ENCODE measurements at regions not wholly inside any gene's neighbourhood (a gene's known extent, or its start where the extent isn't known, plus 50 kb on each side); places are given as distances from the start of the nearest gene placed in this dataset.

- Histone ChIP-seq H3K4me3 (ENCODE audit: low read length in 3 of 3) (no peak overlapping the region), H3K4me1 (ENCODE audit: control insufficient read depth in 3 of 3, insufficient read depth in 3 of 3, low read length in 3 of 3) (peaks cover 0 to 3% (median 0%) of the 10 kb centered on the region in 3 donors), H3K9ac (ENCODE audit: low read depth in 1 of 3, low read length in 3 of 3) (no peak overlapping the region), H3K36me3 (ENCODE audit: control insufficient read depth in 3 of 3, insufficient read depth in 3 of 3, low read length in 3 of 3) (no peaks in the 10 kb centered on the region), H3K9me3 (ENCODE audit: control insufficient read depth in 3 of 3, low read length in 3 of 3) (no peaks in the 10 kb centered on the region), H3K27ac (ENCODE audit: low read depth, low read length) (no peak overlapping the region), H3K27me3 (ENCODE audit: control insufficient read depth in 3 of 3, insufficient read depth in 3 of 3, low read length in 3 of 3) (peaks cover 3 to 13% (median 6%) of the 10 kb centered on the region in 3 donors)
Observed at GRCh38 chr12:4160314-4161040, 113.1 kb upstream of the CCND2 start.

GRCh38 chr12:4159851-4160250 lies 113.7 kb upstream of the CCND2 start:
- no peaks in the 10 kb centered on the region for H3K36me3 ChIP-seq (ENCODE audit: control insufficient read depth in 3 of 3, insufficient read depth in 3 of 3, low read length in 3 of 3)
- peaks cover under 1 to 8% (median 3%) of the 10 kb centered on the region in 3 donors for H3K27me3 ChIP-seq (ENCODE audit: control insufficient read depth in 3 of 3, insufficient read depth in 3 of 3, low read length in 3 of 3)
- H3K4me3 ChIP-seq (ENCODE audit: low read length in 3 of 3): no peak overlapping the region
- no peaks in the 10 kb centered on the region for H3K9me3 ChIP-seq (ENCODE audit: control insufficient read depth in 3 of 3, low read length in 3 of 3)
- H3K27ac ChIP-seq (ENCODE audit: low read depth, low read length): no peak overlapping the region
- H3K4me1 ChIP-seq (ENCODE audit: control insufficient read depth in 3 of 3, insufficient read depth in 3 of 3, low read length in 3 of 3): no peaks in the 10 kb centered on the region
- no peak overlapping the region for H3K9ac ChIP-seq (ENCODE audit: low read depth in 1 of 3, low read length in 3 of 3)

- Histone ChIP-seq H3K27ac (ENCODE audit: low read depth, low read length) (no peak overlapping the region), H3K4me1 (ENCODE audit: control insufficient read depth in 3 of 3, insufficient read depth in 3 of 3, low read length in 3 of 3) (no peaks in the 10 kb centered on the region), H3K9me3 (ENCODE audit: control insufficient read depth in 3 of 3, low read length in 3 of 3) (no peaks in the 10 kb centered on the region), H3K4me3 (ENCODE audit: low read length in 3 of 3) (no peak overlapping the region), H3K27me3 (ENCODE audit: control insufficient read depth in 3 of 3, insufficient read depth in 3 of 3, low read length in 3 of 3) (no peaks in the 10 kb centered on the region), H3K9ac (ENCODE audit: low read depth in 1 of 3, low read length in 3 of 3) (no peak overlapping the region), H3K36me3 (ENCODE audit: control insufficient read depth in 3 of 3, insufficient read depth in 3 of 3, low read length in 3 of 3) (no peaks in the 10 kb centered on the region)
Observed at GRCh38 chr12:4158306-4158705, 115.3 kb upstream of the CCND2 start.

GRCh38 chr12:4157122-4157521 lies 116.4 kb upstream of the CCND2 start:
- Histone ChIP-seq H3K27ac (ENCODE audit: low read depth, low read length) (no peak overlapping the region), H3K4me3 (ENCODE audit: low read length in 3 of 3) (no peak overlapping the region), H3K9me3 (ENCODE audit: control insufficient read depth in 3 of 3, low read length in 3 of 3) (no peaks in the 10 kb centered on the region), H3K27me3 (ENCODE audit: control insufficient read depth in 3 of 3, insufficient read depth in 3 of 3, low read length in 3 of 3) (no peaks in the 10 kb centered on the region), H3K4me1 (ENCODE audit: control insufficient read depth in 3 of 3, insufficient read depth in 3 of 3, low read length in 3 of 3) (no peaks in the 10 kb centered on the region), H3K9ac (ENCODE audit: low read depth in 1 of 3, low read length in 3 of 3) (no peak overlapping the region), H3K36me3 (ENCODE audit: control insufficient read depth in 3 of 3, insufficient read depth in 3 of 3, low read length in 3 of 3) (no peaks in the 10 kb centered on the region)

GRCh38 chr12:4156317-4156716 lies 117.2 kb upstream of the CCND2 start:
- Histone ChIP-seq H3K27me3 (ENCODE audit: control insufficient read depth in 3 of 3, insufficient read depth in 3 of 3, low read length in 3 of 3) (no peaks in the 10 kb centered on the region), H3K9me3 (ENCODE audit: control insufficient read depth in 3 of 3, low read length in 3 of 3) (no peaks in the 10 kb centered on the region), H3K36me3 (ENCODE audit: control insufficient read depth in 3 of 3, insufficient read depth in 3 of 3, low read length in 3 of 3) (no peaks in the 10 kb centered on the region), H3K4me1 (ENCODE audit: control insufficient read depth in 3 of 3, insufficient read depth in 3 of 3, low read length in 3 of 3) (no peaks in the 10 kb centered on the region), H3K27ac (ENCODE audit: low read depth, low read length) (no peak overlapping the region), H3K4me3 (ENCODE audit: low read length in 3 of 3) (no peak overlapping the region), H3K9ac (ENCODE audit: low read depth in 1 of 3, low read length in 3 of 3) (no peak overlapping the region)

- Histone ChIP-seq H3K9me3 (ENCODE audit: control insufficient read depth in 3 of 3, low read length in 3 of 3) (no peaks in the 10 kb centered on the region), H3K4me3 (ENCODE audit: low read length in 3 of 3) (no peak overlapping the region), H3K36me3 (ENCODE audit: control insufficient read depth in 3 of 3, insufficient read depth in 3 of 3, low read length in 3 of 3) (no peaks in the 10 kb centered on the region), H3K27me3 (ENCODE audit: control insufficient read depth in 3 of 3, insufficient read depth in 3 of 3, low read length in 3 of 3) (no peaks in the 10 kb centered on the region), H3K27ac (ENCODE audit: low read depth, low read length) (no peak overlapping the region), H3K4me1 (ENCODE audit: control insufficient read depth in 3 of 3, insufficient read depth in 3 of 3, low read length in 3 of 3) (no peaks in the 10 kb centered on the region), H3K9ac (ENCODE audit: low read depth in 1 of 3, low read length in 3 of 3) (no peak overlapping the region)
Observed at GRCh38 chr12:4154672-4155225, 118.8 kb upstream of the CCND2 start.

- no peaks in the 10 kb centered on the region for H3K36me3 ChIP-seq (ENCODE audit: control insufficient read depth in 3 of 3, insufficient read depth in 3 of 3, low read length in 3 of 3)
- H3K9me3 ChIP-seq (ENCODE audit: control insufficient read depth in 3 of 3, low read length in 3 of 3): no peaks in the 10 kb centered on the region
- no peak overlapping the region for H3K4me3 ChIP-seq (ENCODE audit: low read length in 3 of 3)
- no peaks in the 10 kb centered on the region for H3K4me1 ChIP-seq (ENCODE audit: control insufficient read depth in 3 of 3, insufficient read depth in 3 of 3, low read length in 3 of 3)
- no peak overlapping the region for H3K27ac ChIP-seq (ENCODE audit: low read depth, low read length)
- no peaks in the 10 kb centered on the region for H3K27me3 ChIP-seq (ENCODE audit: control insufficient read depth in 3 of 3, insufficient read depth in 3 of 3, low read length in 3 of 3)
- no peak overlapping the region for H3K9ac ChIP-seq (ENCODE audit: low read depth in 1 of 3, low read length in 3 of 3)
Observed at GRCh38 chr12:4153343-4153892, 120.1 kb upstream of the CCND2 start.

- Histone ChIP-seq H3K4me3 (ENCODE audit: low read length in 3 of 3) (no peak overlapping the region), H3K27me3 (ENCODE audit: control insufficient read depth in 3 of 3, insufficient read depth in 3 of 3, low read length in 3 of 3) (peaks cover 0 to under 1% (median 0%) of the 10 kb centered on the region in 3 donors), H3K27ac (ENCODE audit: low read depth, low read length) (no peak overlapping the region), H3K4me1 (ENCODE audit: control insufficient read depth in 3 of 3, insufficient read depth in 3 of 3, low read length in 3 of 3) (no peaks in the 10 kb centered on the region), H3K9me3 (ENCODE audit: control insufficient read depth in 3 of 3, low read length in 3 of 3) (no peaks in the 10 kb centered on the region), H3K36me3 (ENCODE audit: control insufficient read depth in 3 of 3, insufficient read depth in 3 of 3, low read length in 3 of 3) (no peaks in the 10 kb centered on the region), H3K9ac (ENCODE audit: low read depth in 1 of 3, low read length in 3 of 3) (no peak overlapping the region)
Observed at GRCh38 chr12:4152145-4152795, 121.3 kb upstream of the CCND2 start.

- H3K4me1 ChIP-seq (ENCODE audit: control insufficient read depth in 3 of 3, insufficient read depth in 3 of 3, low read length in 3 of 3): no peaks in the 10 kb centered on the region
- H3K4me3 ChIP-seq (ENCODE audit: low read length in 3 of 3): no peak overlapping the region
- no peaks in the 10 kb centered on the region for H3K36me3 ChIP-seq (ENCODE audit: control insufficient read depth in 3 of 3, insufficient read depth in 3 of 3, low read length in 3 of 3)
- no peak overlapping the region for H3K27ac ChIP-seq (ENCODE audit: low read depth, low read length)
- H3K27me3 ChIP-seq (ENCODE audit: control insufficient read depth in 3 of 3, insufficient read depth in 3 of 3, low read length in 3 of 3): peaks cover 0 to 3% (median 0%) of the 10 kb centered on the region in 3 donors
- H3K9ac ChIP-seq (ENCODE audit: low read depth in 1 of 3, low read length in 3 of 3): no peak overlapping the region
- no peaks in the 10 kb centered on the region for H3K9me3 ChIP-seq (ENCODE audit: control insufficient read depth in 3 of 3, low read length in 3 of 3)
Observed at GRCh38 chr12:4151362-4152121, 122.0 kb upstream of the CCND2 start.

Data from skeletal muscle tissue (tissue), 3 donors.